Coronary artery (tissue), 2 donors: ENCODE measurements at regions not wholly inside any gene's neighbourhood (a gene's known extent, or its start where the extent isn't known, plus 50 kb on each side); places are given as distances from the start of the nearest gene placed in this dataset.

Experiments
- DNase-seq: peaks from one replicate; pipeline ENCODE4 v3.0.0-alpha.2; 2017; ENCODE audit warnings: low spot score
- H3K27ac ChIP-seq, 2 donors: fragments of 200-600 bp; sonication (generic); one replicate each; pipeline ENCODE4 v1.5.1; 2016 to 2019
- H3K4me3 ChIP-seq: fragments of 200-600 bp; sonication (generic); 2 replicates; pipeline ENCODE4 v1.5.1; 2016; ENCODE audit warnings: mild to moderate bottlenecking, moderate library complexity
- TF ChIP-seq, protein P1 (sequence below): fragments of 200-600 bp; sonication (generic); IDR thresholded peaks from one replicate; pipeline ENCODE4 v1.5.1; 2019; ENCODE audit warnings: antibody characterized with exemption

DNA sequence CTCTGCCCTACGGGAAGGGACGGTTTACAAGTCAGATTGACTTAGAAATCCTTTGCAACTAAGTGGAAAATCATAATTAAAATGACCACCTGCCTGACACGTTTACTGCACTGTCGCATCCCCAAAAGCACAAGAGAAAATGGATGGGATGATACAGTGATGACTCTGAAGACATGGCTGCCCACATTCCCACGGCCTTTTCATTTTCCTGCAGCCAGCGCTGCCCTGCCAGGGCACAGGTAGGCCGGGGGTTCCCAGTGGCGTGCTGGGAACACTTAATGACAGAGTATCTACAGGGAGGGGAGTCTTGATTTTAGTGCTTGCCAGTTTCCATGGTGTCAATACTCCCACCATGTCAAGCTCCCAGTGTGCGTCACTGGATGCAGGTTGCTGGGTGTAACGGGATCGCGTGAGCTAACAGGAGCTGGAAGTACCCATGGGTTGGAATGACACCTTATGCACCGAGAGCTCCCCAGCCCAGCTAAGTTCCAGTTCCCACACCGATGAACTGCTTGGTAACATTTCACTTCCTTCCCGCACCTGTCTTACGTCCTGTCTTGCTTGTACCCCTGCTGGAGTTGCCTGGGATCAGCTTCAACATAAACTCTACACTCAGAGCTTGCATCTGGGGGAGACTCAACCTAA, 129.0 kb downstream of the ANKRD60 start:
- no peak overlapping the region for H3K27ac ChIP-seq
- TF ChIP-seq, protein P1, sequence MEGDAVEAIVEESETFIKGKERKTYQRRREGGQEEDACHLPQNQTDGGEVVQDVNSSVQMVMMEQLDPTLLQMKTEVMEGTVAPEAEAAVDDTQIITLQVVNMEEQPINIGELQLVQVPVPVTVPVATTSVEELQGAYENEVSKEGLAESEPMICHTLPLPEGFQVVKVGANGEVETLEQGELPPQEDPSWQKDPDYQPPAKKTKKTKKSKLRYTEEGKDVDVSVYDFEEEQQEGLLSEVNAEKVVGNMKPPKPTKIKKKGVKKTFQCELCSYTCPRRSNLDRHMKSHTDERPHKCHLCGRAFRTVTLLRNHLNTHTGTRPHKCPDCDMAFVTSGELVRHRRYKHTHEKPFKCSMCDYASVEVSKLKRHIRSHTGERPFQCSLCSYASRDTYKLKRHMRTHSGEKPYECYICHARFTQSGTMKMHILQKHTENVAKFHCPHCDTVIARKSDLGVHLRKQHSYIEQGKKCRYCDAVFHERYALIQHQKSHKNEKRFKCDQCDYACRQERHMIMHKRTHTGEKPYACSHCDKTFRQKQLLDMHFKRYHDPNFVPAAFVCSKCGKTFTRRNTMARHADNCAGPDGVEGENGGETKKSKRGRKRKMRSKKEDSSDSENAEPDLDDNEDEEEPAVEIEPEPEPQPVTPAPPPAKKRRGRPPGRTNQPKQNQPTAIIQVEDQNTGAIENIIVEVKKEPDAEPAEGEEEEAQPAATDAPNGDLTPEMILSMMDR: no peak
- no peak overlapping the region for H3K4me3 ChIP-seq
- DNase-seq: peak; percentile 67

DNA sequence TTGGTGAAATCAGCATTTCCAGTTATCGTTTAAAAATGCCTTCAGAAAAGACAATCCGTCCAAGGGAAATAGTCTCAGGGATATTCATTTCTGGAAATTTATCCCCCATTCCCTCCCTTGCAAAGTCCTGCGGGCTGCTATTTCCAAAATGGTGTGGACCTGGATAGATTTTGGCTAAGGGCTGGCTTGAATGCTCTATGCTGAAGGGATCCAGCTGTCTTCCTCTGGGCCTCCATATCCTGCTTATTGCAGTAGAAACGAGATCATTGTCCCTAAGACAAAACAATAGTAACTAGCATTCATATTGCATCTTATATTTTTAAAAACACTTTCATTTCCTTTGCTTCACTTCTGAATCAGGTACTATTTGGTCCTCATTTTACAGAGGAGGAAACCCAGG, 129.9 kb downstream of the ANKRD60 start:
- DNase-seq: no peak
- no peak overlapping the region for H3K27ac ChIP-seq
- TF ChIP-seq, protein P1: no peak
- H3K4me3 ChIP-seq: no peak overlapping the region

DNA sequence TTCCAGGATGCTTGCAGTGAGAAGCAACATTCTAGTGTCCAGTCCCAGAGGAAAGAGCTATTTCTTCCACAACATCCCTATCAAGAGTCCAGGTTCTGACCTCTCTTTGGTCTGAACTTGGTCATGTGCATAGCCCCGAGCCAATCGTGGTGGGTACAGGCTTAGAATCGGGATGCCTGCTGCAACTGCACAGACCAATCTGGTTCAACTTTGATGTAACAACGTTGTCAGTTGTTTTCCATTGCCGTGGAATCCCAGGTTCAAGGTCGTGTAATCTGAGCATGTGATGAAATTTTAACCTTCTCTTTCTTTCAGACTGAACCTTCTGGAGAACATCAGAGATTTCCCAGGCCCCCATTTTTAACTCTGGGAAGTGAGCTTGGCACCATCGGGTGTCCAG, 130.5 kb downstream of the ANKRD60 start:
- DNase-seq: no peak

DNA sequence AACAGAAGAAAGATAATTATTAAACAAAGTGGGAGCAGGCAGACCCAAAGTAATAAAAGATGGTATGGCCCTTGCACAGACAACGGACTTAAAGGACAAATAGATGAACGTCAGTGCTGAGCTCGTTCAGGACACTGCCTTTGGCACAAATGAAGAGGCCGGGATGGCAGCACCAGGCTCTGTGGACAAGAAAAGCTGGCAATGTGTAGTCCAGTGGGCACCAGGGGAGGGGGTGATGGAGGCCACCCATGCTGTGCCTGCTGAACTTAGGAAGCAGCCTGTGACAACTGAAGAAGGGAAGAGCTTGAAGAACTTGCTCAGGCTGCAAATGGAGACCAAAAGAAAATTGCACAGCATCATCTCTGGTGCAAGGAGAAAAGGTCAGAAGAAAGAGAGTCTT, 131.0 kb downstream of the ANKRD60 start:
- Histone ChIP-seq H3K27ac (no peak overlapping the region), H3K4me3 (no peak overlapping the region)
- TF ChIP-seq, protein P1: no peak
- DNase-seq: peak; percentile 31

More for the DNA sequence above, 130.5 kb downstream of the ANKRD60 start:
- Histone ChIP-seq H3K27ac (no peak overlapping the region), H3K4me3 (no peak overlapping the region)
- TF ChIP-seq, protein P1: no peak

DNA sequence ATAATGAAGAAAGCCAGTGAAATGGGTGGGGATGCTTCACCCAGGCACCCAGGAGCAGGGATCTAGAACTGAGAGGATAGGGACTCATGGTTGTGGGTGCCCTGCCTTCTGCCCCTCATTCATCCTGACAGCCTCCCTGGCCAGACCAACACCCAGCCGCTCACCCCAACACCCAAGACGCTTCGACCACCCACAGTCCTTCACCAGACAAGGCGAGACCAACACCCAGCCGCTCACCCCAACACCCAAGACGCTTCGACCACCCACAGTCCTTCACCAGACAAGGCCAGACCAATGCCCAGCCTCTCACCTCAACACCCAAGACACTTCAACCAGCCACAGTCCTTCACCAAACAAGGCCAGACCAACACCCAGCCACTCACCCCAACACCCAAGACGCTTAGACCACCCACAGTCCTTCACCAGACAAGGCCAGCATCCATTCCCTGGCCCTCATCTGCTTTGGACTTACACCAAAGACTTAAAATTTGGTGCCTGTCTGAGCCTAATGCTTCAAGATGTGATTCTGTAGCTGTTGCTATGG, 131.5 kb downstream of the ANKRD60 start:
- no peak overlapping the region for H3K4me3 ChIP-seq
- H3K27ac ChIP-seq: no peak overlapping the region
- peak; percentile 35 for DNase-seq
- TF ChIP-seq, protein P1: no peak

DNA sequence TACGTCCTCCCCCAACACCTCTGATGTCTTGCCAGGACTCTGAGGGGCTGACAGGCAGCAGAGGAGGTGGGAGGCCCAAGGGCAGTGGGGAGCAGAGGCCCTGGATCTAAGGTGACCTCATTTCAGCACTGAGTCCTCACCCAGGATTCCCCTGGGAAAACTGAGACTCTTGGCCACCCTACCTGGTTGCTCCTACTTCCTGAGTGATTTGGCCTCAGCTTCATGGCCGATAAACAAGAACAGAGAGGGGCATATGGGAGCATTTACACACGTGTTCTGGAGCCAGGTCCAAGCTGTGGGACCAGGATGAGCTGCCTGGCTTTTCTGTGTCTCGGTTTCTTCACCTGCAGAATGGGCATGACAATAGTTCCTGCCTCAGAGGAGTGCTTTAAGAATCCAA, 133.8 kb downstream of the ANKRD60 start:
- no peak overlapping the region for H3K27ac ChIP-seq
- H3K4me3 ChIP-seq: no peak overlapping the region
- DNase-seq: no peak
- TF ChIP-seq, protein P1: no peak

DNA sequence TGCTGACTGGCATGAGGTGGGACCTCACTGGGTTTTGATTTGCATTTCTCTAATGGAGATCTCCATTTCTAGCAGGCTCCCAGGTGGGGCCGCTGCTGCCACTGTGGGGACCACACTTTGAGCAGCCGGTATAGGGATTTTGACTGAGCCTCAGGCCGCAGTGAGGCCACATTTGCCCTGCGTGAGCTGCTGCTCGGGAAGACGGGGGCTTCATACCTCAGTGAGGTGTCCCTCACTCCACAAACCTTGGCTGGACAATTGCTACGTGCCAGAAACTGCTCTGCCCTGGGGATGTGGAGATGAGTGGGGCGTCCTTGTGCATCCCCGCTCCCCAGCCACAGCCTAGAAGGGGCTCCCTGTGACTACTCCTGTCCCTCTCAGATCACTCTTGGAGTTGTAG, 134.3 kb downstream of the ANKRD60 start:
- no peak for DNase-seq

More for the DNA sequence above, 134.3 kb downstream of the ANKRD60 start:
- Histone ChIP-seq H3K27ac (no peak overlapping the region), H3K4me3 (no peak overlapping the region)
- TF ChIP-seq, protein P1: no peak
